ENCODE measurements at regions not wholly inside any gene's neighbourhood (a gene's known extent, or its start where the extent isn't known, plus 50 kb on each side); places are given as distances from the start of the nearest gene placed in this dataset.

- Histone ChIP-seq H3K27ac (no peak overlapping the region), H3K4me3 (no peak overlapping the region)
These were observed 192.4 kb downstream of the PTGER3 start for GRCh38 chr1:70855203-70855602.

- H3K27ac ChIP-seq = no peak overlapping the region
- H3K4me3 ChIP-seq = no peak overlapping the region
These were observed 191.4 kb downstream of the PTGER3 start for GRCh38 chr1:70856201-70856600.

GRCh38 chr1:70863239-70863638 is 184.4 kb downstream of the PTGER3 start:
- no peak overlapping the region for H3K4me3 ChIP-seq
- H3K27ac ChIP-seq = no peak overlapping the region

- H3K27ac ChIP-seq = no peak overlapping the region
- H3K4me3 ChIP-seq = no peak overlapping the region
These were observed 183.3 kb downstream of the PTGER3 start for GRCh38 chr1:70864302-70864701.

GRCh38 chr1:70866542-70867264 is 180.9 kb downstream of the PTGER3 start:
- H3K4me3 ChIP-seq = no peak overlapping the region

GRCh38 chr1:70871790-70872189 is 175.8 kb downstream of the PTGER3 start:
- Histone ChIP-seq H3K4me3 (no peak overlapping the region), H3K27ac (no peak overlapping the region)

More at GRCh38 chr1:70866542-70867264, 180.9 kb downstream of the PTGER3 start:
- H3K27ac ChIP-seq = no peak overlapping the region

- Histone ChIP-seq H3K4me3 (no peak overlapping the region), H3K27ac (peak overlapping the region in 8 of 21 experiments; percentile 0 to 63 (median 22))
These were observed 173.6 kb downstream of the PTGER3 start for GRCh38 chr1:70874063-70874462.

- Histone ChIP-seq H3K4me3 (no peak overlapping the region), H3K27ac (peak overlapping the region in 6 of 21 experiments; percentile 0 to 62 (median 21))
These were observed 172.8 kb downstream of the PTGER3 start for GRCh38 chr1:70874818-70875217.

- Histone ChIP-seq H3K4me3 (no peak overlapping the region), H3K27ac (no peak overlapping the region)
These were observed 170.3 kb downstream of the PTGER3 start for GRCh38 chr1:70877343-70877742.

- no peak overlapping the region for H3K27ac ChIP-seq
- H3K4me3 ChIP-seq = no peak overlapping the region
These were observed 159.7 kb downstream of the PTGER3 start for GRCh38 chr1:70887936-70888335.

GRCh38 chr1:70888722-70889121 is 158.9 kb downstream of the PTGER3 start:
- Histone ChIP-seq H3K27ac (no peak overlapping the region), H3K4me3 (no peak overlapping the region)

- H3K27ac ChIP-seq = no peak overlapping the region
- H3K4me3 ChIP-seq = no peak overlapping the region
These were observed 157.2 kb downstream of the PTGER3 start for GRCh38 chr1:70890408-70890807.

GRCh38 chr1:70891051-70891843 is 156.4 kb downstream of the PTGER3 start:
- no peak overlapping the region for H3K27ac ChIP-seq
- no peak overlapping the region for H3K4me3 ChIP-seq

- no peak overlapping the region for H3K27ac ChIP-seq
- no peak overlapping the region for H3K4me3 ChIP-seq
These were observed 155.5 kb downstream of the PTGER3 start for GRCh38 chr1:70892140-70892539.

GRCh38 chr1:70892930-70893329 is 154.7 kb downstream of the PTGER3 start:
- Histone ChIP-seq H3K4me3 (no peak overlapping the region), H3K27ac (no peak overlapping the region)

GRCh38 chr1:70893381-70893780 is 154.2 kb downstream of the PTGER3 start:
- Histone ChIP-seq H3K4me3 (no peak overlapping the region), H3K27ac (no peak overlapping the region)

- Histone ChIP-seq H3K4me3 (no peak overlapping the region), H3K27ac (no peak overlapping the region)
These were observed 152.1 kb downstream of the PTGER3 start for GRCh38 chr1:70895531-70895930.

GRCh38 chr1:70896224-70896623 is 151.4 kb downstream of the PTGER3 start:
- Histone ChIP-seq H3K4me3 (no peak overlapping the region), H3K27ac (no peak overlapping the region)

- no peak overlapping the region for H3K4me3 ChIP-seq
- H3K27ac ChIP-seq = no peak overlapping the region
These were observed 150.3 kb downstream of the PTGER3 start for GRCh38 chr1:70897273-70897672.

- Histone ChIP-seq H3K27ac (no peak overlapping the region), H3K4me3 (no peak overlapping the region)
These were observed 147.9 kb downstream of the PTGER3 start for GRCh38 chr1:70899735-70900134.

- no peak overlapping the region for H3K27ac ChIP-seq
- no peak overlapping the region for H3K4me3 ChIP-seq
These were observed 145.4 kb downstream of the PTGER3 start for GRCh38 chr1:70902211-70902610.

All from skin epidermis (tissue), 12 donors.